IMR-90 (cell line): ENCODE measurements at regions not wholly inside any gene's neighbourhood (a gene's known extent, or its start where the extent isn't known, plus 50 kb on each side); places are given as distances from the start of the nearest gene placed in this dataset.

ENCODE experiments used
- ATAC-seq: fragments of 200-7000 bp; cut with Tn5 transposase; 2 replicates; pipeline ENCODE4 v1.9.1; 2020; ENCODE audit warnings: low read depth, mild to moderate bottlenecking, moderate library complexity
- BruUV-seq: library from RNA; stranded (reverse); fragments of 400-500 nt; replicated peaks from 2 replicates; lab custom pipeline; 2021; lab: Mats Ljungman, UMichigan
- CTCF ChIA-PET: fragments of 300-600 bp; formaldehyde crosslinking; extraction: SDS; loops from one replicate; lab custom pipeline; 2021; ENCODE audit warnings: antibody characterized with exemption; lab: Yijun Ruan, JAX
- POLR2A ChIA-PET: fragments of 300-600 bp; sonication (Branson Sonifier 250); formaldehyde crosslinking; loops from one replicate; lab custom pipeline; 2022; ENCODE audit warnings: antibody characterized with exemption; ENCODE audit not compliant: unreplicated experiment; lab: Charles Lee
- DNase-seq: peaks from one replicate; pipeline ENCODE4 v3.0.0; 2013
- H2AFZ ChIP-seq: replicated peaks from 2 replicates; pipeline ENCODE3; 2013; ENCODE audit warnings: low read length, mild to moderate bottlenecking; ENCODE audit not compliant: poor library complexity
- H2AK5ac ChIP-seq: 2 replicates; pipeline ENCODE4 v1.6.1; 2013; ENCODE audit warnings: low read depth, low read length, inconsistent platforms
- H2AK9ac ChIP-seq: replicated peaks from 2 replicates; pipeline ENCODE3; 2013; ENCODE audit warnings: mild to moderate bottlenecking, low read depth, low read length, moderate library complexity; ENCODE audit not compliant: poor library complexity
- H2BK120ac ChIP-seq: 2 replicates; pipeline ENCODE4 v1.6.1; 2013; ENCODE audit warnings: low read depth, low read length, inconsistent platforms
- H2BK15ac ChIP-seq: 3 replicates; pipeline ENCODE4 v1.6.1; 2013; ENCODE audit warnings: low read depth, low read length, inconsistent platforms
- H2BK20ac ChIP-seq: 2 replicates; pipeline ENCODE4 v1.6.1; 2013; ENCODE audit warnings: low read depth, mild to moderate bottlenecking, inconsistent platforms, low read length, moderate library complexity
- H2BK5ac ChIP-seq: 2 replicates; pipeline ENCODE4 v1.6.1; 2013; ENCODE audit warnings: mild to moderate bottlenecking, low read depth, low read length, inconsistent platforms; ENCODE audit not compliant: poor library complexity, severe bottlenecking
- H3K14ac ChIP-seq: replicated peaks from 2 replicates; pipeline ENCODE4 v1.6.1; 2013; ENCODE audit warnings: low read depth, low read length, inconsistent platforms
- H3K18ac ChIP-seq: 2 replicates; pipeline ENCODE4 v1.6.1; 2013; ENCODE audit warnings: low read depth, low read length, control low read depth
- H3K23ac ChIP-seq: 2 replicates; pipeline ENCODE4 v1.6.1; 2013; ENCODE audit warnings: low read depth, low read length, inconsistent platforms
- H3K27ac ChIP-seq: 2 replicates; pipeline ENCODE4 v1.5.1; 2013; ENCODE audit warnings: mild to moderate bottlenecking, control low read depth, low read length; ENCODE audit not compliant: insufficient read depth
- H3K27me3 ChIP-seq: 2 replicates; pipeline ENCODE4 v1.6.1; 2013; ENCODE audit warnings: low read length; ENCODE audit not compliant: control insufficient read depth, insufficient read depth
- H3K36me3 ChIP-seq: 2 replicates; pipeline ENCODE4 v1.6.1; 2013; ENCODE audit warnings: low read length, mixed read lengths; ENCODE audit not compliant: control insufficient read depth, insufficient read depth
- H3K4ac ChIP-seq: 2 replicates; pipeline ENCODE4 v1.6.1; 2013; ENCODE audit warnings: low read depth, low read length, inconsistent platforms
- H3K4me1 ChIP-seq: 2 replicates; pipeline ENCODE4 v1.6.1; 2013; ENCODE audit warnings: low read length, mixed read lengths; ENCODE audit not compliant: control insufficient read depth, insufficient read depth
- H3K4me2 ChIP-seq: 2 replicates; pipeline ENCODE4 v1.6.1; 2013; ENCODE audit warnings: low read depth, mild to moderate bottlenecking, control low read depth, low read length, moderate library complexity
- H3K4me3 ChIP-seq: 2 replicates; pipeline ENCODE4 v1.5.1; 2013; ENCODE audit warnings: low read depth, mild to moderate bottlenecking, control low read depth, low read length, moderate library complexity; ENCODE audit not compliant: insufficient read depth
- H3K56ac ChIP-seq: 2 replicates; pipeline ENCODE4 v1.6.1; 2013; ENCODE audit warnings: low read length, inconsistent platforms; ENCODE audit not compliant: insufficient read depth; ENCODE audit errors: extremely low read depth
- H3K79me1 ChIP-seq, 2 experiments: 2 replicates each; pipeline ENCODE4 v1.6.1; 2013; ENCODE audit warnings: low read length in 2 of 2, inconsistent platforms in 1 of 2, low read depth in 1 of 2
- H3K9ac ChIP-seq: 2 replicates; pipeline ENCODE4 v1.6.1; 2013; ENCODE audit warnings: low read depth, low read length, control low read depth
- H3K9me1 ChIP-seq: 2 replicates; pipeline ENCODE4 v1.6.1; 2013; ENCODE audit warnings: low read length, inconsistent platforms; ENCODE audit not compliant: insufficient read depth
- H3K9me3 ChIP-seq: 2 replicates; pipeline ENCODE4 v1.6.1; 2013; ENCODE audit warnings: low read length; ENCODE audit not compliant: control insufficient read depth, insufficient read depth
- H4K20me1 ChIP-seq: 2 replicates; pipeline ENCODE4 v1.6.1; 2013; ENCODE audit warnings: low read length, inconsistent platforms; ENCODE audit not compliant: insufficient read depth
- H4K5ac ChIP-seq: 2 replicates; pipeline ENCODE4 v1.6.1; 2013; ENCODE audit warnings: mild to moderate bottlenecking, low read depth, low read length, control low read depth
- H4K8ac ChIP-seq, 2 experiments: 2 replicates each; pipeline ENCODE4 v1.6.1; 2013; ENCODE audit warnings: low read depth in 2 of 2, low read length in 2 of 2, control low read depth in 1 of 2, inconsistent platforms in 1 of 2
- H4K91ac ChIP-seq: 2 replicates; pipeline ENCODE4 v1.6.1; 2013; ENCODE audit warnings: low read depth, low read length, inconsistent platforms; ENCODE audit not compliant: insufficient read depth
- BHLHE40 ChIP-seq: fragments of 150-350 bp; IDR thresholded peaks from 2 replicates; pipeline ENCODE4 v1.6.1; 2016; ENCODE audit warnings: mild to moderate bottlenecking, low read depth, low read length
- MAFK ChIP-seq: IDR thresholded peaks from 2 replicates; pipeline ENCODE4 v1.6.1; 2012; ENCODE audit warnings: low read depth, low read length, improper control_type of control experiment
- RCOR1 ChIP-seq: IDR thresholded peaks from 2 replicates; pipeline ENCODE4 v1.6.1; 2012; ENCODE audit warnings: mild to moderate bottlenecking, low read length, improper control_type of control experiment; ENCODE audit not compliant: insufficient replicate concordance
- WGBS, 2 experiments: methylation state at CpG; one replicate each; pipeline versions ENCODE4 v1.1.5 to v1.1.7; 2013; ENCODE audit warnings: missing lambda C conversion rate in 2 of 2; ENCODE audit not compliant: insufficient read length in 1 of 2; ENCODE audit errors: extremely low coverage in 2 of 2; 5-methylcytosine and 5-hydroxymethylcytosine counted together
- dilution Hi-C: fragments of 300-500 bp; cut with HindIII; formaldehyde crosslinking; loops from one replicate; pipeline ENCODE4 v1.14.3; 2018; ENCODE audit warnings: low sequenced_read_pairs; ENCODE audit not compliant: unreplicated experiment
- in situ Hi-C: fragments of 300-500 bp; cut with MboI; formaldehyde crosslinking; loops from 3 replicates; pipeline ENCODE4 v1.14.3; 2019; ENCODE audit warnings: low sequenced_read_pairs, inconsistent platforms, mixed read lengths
- intact Hi-C: fragments of 100-400 bp; cut with micrococcal nuclease; formaldehyde crosslinking; loops from 2 replicates; pipeline ENCODE4 v1.10.0; 2022

GRCh38 chr3:69535613-69536012, 149.7 kb upstream of the FRMD4B start:
- WGBS, 2 experiments = 71% methylated on average over 6 of the region's 9 CpGs; no CpG with 5 or more reads in 1 of the 2 experiments
- Histone ChIP-seq H2AFZ (no peak overlapping the region), H4K20me1 (no peaks in the 10 kb centered on the region), H3K56ac (no peak overlapping the region), H3K79me1 (no peaks in the 10 kb centered on the region), H2BK15ac (no peak overlapping the region), H2AK5ac (no peak overlapping the region), H3K9ac (no peak overlapping the region), H2AK9ac (no peak overlapping the region), H3K18ac (no peak overlapping the region), H2BK120ac (no peak overlapping the region), H2BK5ac (no peak overlapping the region), H4K5ac (no peak overlapping the region), H3K4me3 (no peak overlapping the region), H2BK20ac (no peak overlapping the region), H3K9me1 (no peaks in the 10 kb centered on the region), H3K36me3 (no peaks in the 10 kb centered on the region), H3K14ac (no peak overlapping the region), H3K4ac (no peak overlapping the region), H3K4me2 (no peak overlapping the region), H3K9me3 (no peaks in the 10 kb centered on the region), H3K27me3 (peaks cover 3% of the 10 kb centered on the region), H3K4me1 (no peaks in the 10 kb centered on the region), H4K8ac (no peak overlapping the region), H3K23ac (no peak overlapping the region), H4K91ac (no peak overlapping the region), H3K27ac (no peak overlapping the region)
- ChIA-PET POLR2A (no interaction called here), CTCF (no interaction called here)
- no peak for DNase-seq
- ATAC-seq = no peak
- intact Hi-C loops = no loop called here
- dilution Hi-C loops = no loop called here
- TF ChIP-seq BHLHE40 (no peak), RCOR1 (no peak), MAFK (no peak)
- BruUV-seq = no TSS peak
- in situ Hi-C loops = no loop called here
